Caki2 (cell line): ENCODE measurements at regions not wholly inside any gene's neighbourhood (a gene's known extent, or its start where the extent isn't known, plus 50 kb on each side); places are given as distances from the start of the nearest gene placed in this dataset.
A peak's percentile ranks its signal among the peaks of the same experiment; 100 is the strongest.
"Not testable (repeated sequence)": the region's sequence is repeated elsewhere in the genome, so short reads cannot be mapped to it uniquely, and the experiment has no call there.

Experiments used
- DNase-seq: peaks from one replicate; pipeline ENCODE4 v3.0.0-alpha.2; 2015; ENCODE audit warnings: low read depth
- in situ Hi-C: cut with HindIII; loops from 2 replicates; pipeline ENCODE4 v1.10.0; 2016; ENCODE audit warnings: low sequenced_read_pairs, low pct_unique_long_range_greater_than_20kb, mixed read lengths

- no peak for DNase-seq
- in situ Hi-C loops = no loop called here
Measured at GRCh38 chr4:40681600-40681999, 51.9 kb upstream of the RBM47 start.

GRCh38 chr4:40682290-40683101 lies 52.8 kb upstream of the RBM47 start:
- no peak for DNase-seq
- in situ Hi-C loops = no loop called here

- DNase-seq, in situ Hi-C loops: not testable (repeated sequence)
Measured at GRCh38 chr4:40683536-40684145, 54.0 kb upstream of the RBM47 start.

GRCh38 chr4:40684404-40684803 lies 54.7 kb upstream of the RBM47 start:
- in situ Hi-C loops = no loop called here

GRCh38 chr4:40685300-40685699 lies 55.6 kb upstream of the RBM47 start:
- peak; percentile 27 for DNase-seq

More at GRCh38 chr4:40684404-40684803, 54.7 kb upstream of the RBM47 start:
- DNase-seq = no peak

GRCh38 chr4:40686081-40686913 lies 56.6 kb upstream of the RBM47 start:
- DNase-seq = no peak
- in situ Hi-C loops = no loop called here

More at GRCh38 chr4:40685300-40685699, 55.6 kb upstream of the RBM47 start:
- in situ Hi-C loops = no loop called here

GRCh38 chr4:40687676-40688389 lies 58.2 kb upstream of the RBM47 start:
- in situ Hi-C loops = no loop called here
- no peak for DNase-seq

GRCh38 chr4:40688446-40689095 lies 58.9 kb upstream of the RBM47 start:
- in situ Hi-C loops = no loop called here
- DNase-seq = no peak

- in situ Hi-C loops = no loop called here
- no peak for DNase-seq
Measured at GRCh38 chr4:40693946-40694345, 55.8 kb upstream of the NSUN7 start.

GRCh38 chr4:40697476-40697875 lies 52.3 kb upstream of the NSUN7 start:
- in situ Hi-C loops, DNase-seq: not testable (repeated sequence)

- no peak for DNase-seq
- in situ Hi-C loops = no loop called here
Measured at GRCh38 chr4:40698733-40699132, 51.0 kb upstream of the NSUN7 start.

- DNase-seq = no peak
- in situ Hi-C loops = no loop called here
Measured at GRCh38 chr4:40699648-40700047, 50.1 kb upstream of the NSUN7 start.
